IPS-NIHi7 (cell line): ENCODE measurements at regions not wholly inside any gene's neighbourhood (a gene's known extent, or its start where the extent isn't known, plus 50 kb on each side); places are given as distances from the start of the nearest gene placed in this dataset.
"Not testable (repeated sequence)": the region's sequence is repeated elsewhere in the genome, so short reads cannot be mapped to it uniquely, and the experiment has no call there.

ENCODE experiments used
- DNase-seq: peaks from one replicate; pipeline ENCODE4 v3.0.0; 2012; ENCODE audit warnings: mixed read lengths; ENCODE audit errors: extremely low spot score

- no peak for DNase-seq
Observed at GRCh38 chr4:10831727-10832408, 147.3 kb upstream of the CLNK start.

- DNase-seq: not testable (repeated sequence)
Observed at GRCh38 chr4:10828918-10829538, 144.5 kb upstream of the CLNK start.

GRCh38 chr4:10821826-10822225 lies 137.3 kb upstream of the CLNK start:
- no peak for DNase-seq

- no peak for DNase-seq
Observed at GRCh38 chr4:10816571-10816970, 132.0 kb upstream of the CLNK start.

DNA sequence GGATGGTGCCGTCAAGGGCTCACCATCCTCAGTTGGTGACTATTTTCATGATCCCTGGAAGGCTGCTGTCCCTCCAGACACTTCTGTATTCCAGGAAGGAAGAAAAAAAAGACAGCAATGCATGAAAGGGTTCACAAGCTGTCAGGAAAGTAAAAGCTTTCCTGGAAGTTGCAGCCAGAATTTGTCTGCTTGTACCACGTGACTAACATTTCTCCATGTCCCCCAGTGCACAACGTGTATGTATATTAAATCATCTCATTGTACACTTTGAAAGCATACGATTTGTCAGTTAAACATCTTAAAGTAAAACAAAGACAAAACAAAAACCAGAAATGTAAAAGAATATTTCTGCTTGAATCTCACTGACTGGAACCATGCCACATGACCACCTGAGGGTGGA lies 127.4 kb upstream of the CLNK start:
- DNase-seq: no peak

DNA sequence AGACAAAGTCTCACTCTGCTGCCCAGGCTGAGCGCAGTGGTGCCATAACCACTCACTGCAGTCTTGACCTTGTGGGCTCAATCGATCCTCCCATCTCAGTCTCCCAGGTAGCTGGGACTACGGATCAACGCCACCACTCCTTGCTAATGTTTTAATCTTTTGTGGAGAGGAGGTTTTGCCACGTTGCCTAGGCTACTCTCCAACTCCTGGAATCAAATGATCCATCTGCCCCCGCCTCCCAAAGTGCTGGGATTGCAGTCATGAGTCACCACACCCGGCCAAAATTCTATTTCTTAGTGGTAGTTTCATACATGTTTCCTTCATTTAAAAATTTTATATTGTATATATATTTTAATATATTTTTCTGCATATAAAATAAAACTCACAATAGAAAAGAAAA lies 125.8 kb upstream of the CLNK start:
- DNase-seq: no peak

- no peak for DNase-seq
Observed at GRCh38 chr4:10809905-10810304, 125.3 kb upstream of the CLNK start.

- DNase-seq: no peak
Observed at GRCh38 chr4:10808591-10808990, 124.0 kb upstream of the CLNK start.

- DNase-seq: no peak
Observed at GRCh38 chr4:10806953-10807645, 122.5 kb upstream of the CLNK start.

DNA sequence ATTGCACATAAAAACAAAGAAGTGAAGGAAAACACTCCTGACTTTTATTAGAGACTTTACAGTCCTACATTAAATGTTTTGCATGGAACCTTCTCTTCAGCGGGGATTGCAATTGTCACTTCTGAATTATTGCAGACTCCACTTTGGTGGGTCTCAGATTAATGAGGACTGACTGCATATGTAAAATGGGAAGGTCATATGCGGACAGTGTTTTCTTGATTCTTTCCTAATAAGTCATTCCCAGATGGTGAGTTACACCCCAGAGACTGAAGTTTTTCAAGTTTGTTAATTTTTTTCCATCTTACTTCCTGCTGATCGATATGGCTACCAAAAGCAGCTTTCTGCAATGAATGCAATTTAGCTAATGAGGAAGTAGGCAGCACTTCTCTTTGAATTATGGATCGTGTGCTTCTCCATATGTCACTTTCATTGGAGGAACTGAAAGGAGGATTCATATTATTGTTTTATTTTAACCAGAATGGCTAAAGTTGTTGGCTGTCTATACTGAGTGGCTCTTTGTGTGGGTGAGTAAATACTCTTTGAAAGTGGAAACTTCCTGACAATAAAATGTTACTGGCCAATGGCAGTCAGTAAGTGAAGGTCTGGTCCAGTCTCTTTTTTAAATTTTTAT lies 119.3 kb upstream of the CLNK start:
- DNase-seq: no peak

DNA sequence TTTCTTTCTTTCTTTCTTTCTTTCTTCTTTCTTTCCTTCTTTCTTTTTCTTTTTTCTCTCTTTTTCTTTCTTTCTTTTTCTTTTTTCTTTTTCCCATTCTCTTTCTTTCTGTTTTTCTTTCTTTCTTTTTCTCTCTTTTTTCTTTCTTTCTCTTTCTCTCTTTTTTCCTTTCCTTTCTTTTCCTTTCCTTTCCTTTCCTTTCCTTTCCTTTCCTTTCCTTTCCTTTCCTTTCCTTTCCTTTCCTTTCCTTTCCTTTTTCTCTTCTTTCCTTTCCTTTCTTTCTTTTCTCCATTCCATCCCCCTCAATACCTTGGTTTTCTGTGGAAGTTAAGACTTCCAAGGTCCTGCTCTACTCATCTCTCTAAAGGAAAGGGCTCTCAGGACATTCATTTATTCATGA lies 102.8 kb upstream of the CLNK start:
- DNase-seq: no peak

- no peak for DNase-seq
Observed at GRCh38 chr4:10784621-10785020, 100.1 kb upstream of the CLNK start.

DNA sequence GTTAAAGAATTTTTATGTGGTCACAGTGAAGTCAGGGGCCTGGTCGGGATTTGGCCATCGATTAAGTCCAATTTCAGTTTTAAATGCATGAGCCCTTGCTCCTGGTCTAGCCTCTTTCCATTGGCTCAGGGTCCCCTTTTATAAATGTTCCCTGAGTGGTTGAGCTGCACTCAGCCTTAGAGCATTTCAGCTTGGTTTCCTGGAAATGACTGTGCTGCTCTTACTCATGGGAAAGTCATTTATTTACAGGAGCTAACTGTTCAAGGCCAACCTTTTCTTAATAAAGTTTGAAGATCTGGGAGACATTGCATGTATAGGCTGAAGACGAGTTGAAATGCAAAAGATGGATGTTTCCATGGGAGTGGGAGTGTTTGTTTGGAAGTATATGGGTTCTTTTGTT lies 98.8 kb upstream of the CLNK start:
- no peak for DNase-seq

- DNase-seq: no peak
Observed at GRCh38 chr4:10781805-10782204, 97.2 kb upstream of the CLNK start.

- not testable (repeated sequence) for DNase-seq
Observed at GRCh38 chr4:10780803-10781202, 96.2 kb upstream of the CLNK start.

- not testable (repeated sequence) for DNase-seq
Observed at GRCh38 chr4:10775132-10775531, 90.6 kb upstream of the CLNK start.

- no peak for DNase-seq
Observed at GRCh38 chr4:10773656-10774055, 89.1 kb upstream of the CLNK start.

- no peak for DNase-seq
Observed at GRCh38 chr4:10773010-10773409, 88.4 kb upstream of the CLNK start.

- DNase-seq: no peak
Observed at GRCh38 chr4:10765386-10765785, 80.8 kb upstream of the CLNK start.

DNA sequence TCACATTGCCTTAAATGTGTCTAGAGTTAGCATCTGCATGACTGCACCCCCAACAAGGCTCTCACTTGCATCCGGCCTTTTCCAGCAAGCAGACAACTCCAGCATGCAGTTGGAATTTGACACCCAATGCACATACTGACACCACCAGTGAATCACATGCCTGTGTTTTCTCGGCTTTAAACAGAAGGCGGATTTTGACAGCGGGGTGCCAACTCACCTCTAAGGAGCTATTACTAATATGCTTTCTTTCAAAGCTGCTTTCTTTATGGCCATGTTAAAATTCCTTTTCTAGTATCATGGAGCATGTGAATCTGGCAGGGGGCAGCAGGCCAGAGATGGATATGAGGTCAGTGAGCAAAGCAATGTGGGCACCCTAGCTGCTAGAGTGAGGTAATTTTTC lies 78.0 kb upstream of the CLNK start:
- no peak for DNase-seq

DNA sequence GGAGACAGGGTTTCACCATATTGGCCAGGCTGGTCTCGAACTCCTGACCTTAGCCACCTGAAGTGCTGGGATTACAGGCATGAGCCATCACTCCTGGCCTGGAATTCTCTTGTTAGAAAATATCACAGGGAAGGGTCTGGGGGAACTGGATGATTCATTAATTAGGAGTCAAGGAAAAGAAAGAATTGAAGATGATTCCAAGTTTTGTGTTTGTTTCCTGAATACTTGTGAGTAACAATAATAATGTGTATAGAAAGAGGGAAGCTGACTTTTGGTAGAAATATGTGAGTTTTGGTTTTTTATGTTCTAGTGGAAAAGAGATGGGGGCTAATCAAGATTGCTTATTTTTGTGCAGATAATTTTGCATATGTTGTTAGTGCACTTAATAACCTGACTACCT lies 77.3 kb upstream of the CLNK start:
- DNase-seq: no peak

GRCh38 chr4:10760086-10760485 lies 75.5 kb upstream of the CLNK start:
- DNase-seq: no peak

DNA sequence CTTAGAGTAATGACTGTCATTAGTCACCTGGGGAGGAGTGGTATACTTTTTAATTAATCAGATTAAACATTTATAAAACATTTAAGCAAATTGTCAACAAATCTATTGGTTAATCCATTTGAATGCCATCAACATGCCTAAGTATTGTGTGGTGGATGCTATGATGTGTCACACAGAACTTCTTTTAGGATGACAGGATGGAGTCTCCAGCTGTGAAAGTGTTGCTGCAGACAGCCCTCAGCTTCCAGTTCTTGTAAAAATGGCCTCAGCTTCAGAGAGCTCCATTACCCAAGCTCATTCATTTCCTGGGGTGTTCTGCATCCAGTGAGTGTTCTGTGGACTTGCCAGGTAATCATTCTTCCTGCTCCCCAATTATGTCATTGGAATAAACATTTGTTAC lies 74.3 kb upstream of the CLNK start:
- no peak for DNase-seq
